ENCODE measurements at regions not wholly inside any gene's neighbourhood (a gene's known extent, or its start where the extent isn't known, plus 50 kb on each side); places are given as distances from the start of the nearest gene placed in this dataset.

GRCh38 chr4:56169061-56169460 lies 218.2 kb downstream of the AASDH start:
- H4K20me1 ChIP-seq (ENCODE audit: insufficient read depth, low read length), result no peaks in the 10 kb centered on the region
- H3K9ac ChIP-seq (ENCODE audit: low read length), result no peak overlapping the region
- no peaks in the 10 kb centered on the region for H3K79me2 ChIP-seq (ENCODE audit: insufficient read depth, low read length)
- Mint-ChIP-seq H3K36me3 (ENCODE audit: low read depth, unreplicated experiment) (peaks cover 2% of the 10 kb centered on the region), H3K27me3 (ENCODE audit: low read depth, unreplicated experiment) (no peaks in the 10 kb centered on the region), H3K4me3 (ENCODE audit: unreplicated experiment) (no peak overlapping the region), H3K4me1 (ENCODE audit: low read depth, unreplicated experiment) (peaks cover 4% of the 10 kb centered on the region), H3K27ac (ENCODE audit: unreplicated experiment) (no peak overlapping the region), H3K9me3 (ENCODE audit: unreplicated experiment) (peaks cover 6% of the 10 kb centered on the region)
- H3K4me3 ChIP-seq (ENCODE audit: insufficient read depth, low read depth, low read length), result no peak overlapping the region
- H3K4me1 ChIP-seq (ENCODE audit: insufficient read depth, low read length), result no peaks in the 10 kb centered on the region
- H3K9me3 ChIP-seq (ENCODE audit: insufficient read depth, low read depth, low read length), result no peaks in the 10 kb centered on the region
- FAIRE-seq, result no peak
- TF ChIP-seq EZH2 (IDR thresholded peaks at IDR 0.05; ENCODE audit: insufficient read depth, low read length) (no peak), CTCF (IDR thresholded peaks at IDR 0.05; ENCODE audit: insufficient read depth, low read depth, low read length) (no peak)
- no peak for DNase-seq (ENCODE audit: low read depth)
- H3K27me3 ChIP-seq (ENCODE audit: insufficient read depth, low read length), result no peaks in the 10 kb centered on the region
- no peak overlapping the region for H3K4me2 ChIP-seq (ENCODE audit: low read length)
- H2AFZ ChIP-seq (ENCODE audit: low read depth, low read length), result no peak overlapping the region
- no peak overlapping the region for H3K27ac ChIP-seq (ENCODE audit: low read depth, low read length)
- H3K36me3 ChIP-seq (ENCODE audit: insufficient read depth, low read length), result no peaks in the 10 kb centered on the region

- H3K9me3 ChIP-seq (ENCODE audit: insufficient read depth, low read depth, low read length), result no peaks in the 10 kb centered on the region
- no peaks in the 10 kb centered on the region for H3K79me2 ChIP-seq (ENCODE audit: insufficient read depth, low read length)
- H3K4me3 Mint-ChIP-seq (ENCODE audit: unreplicated experiment), result no peak overlapping the region
- peaks cover 4% of the 10 kb centered on the region for H3K9me3 Mint-ChIP-seq (ENCODE audit: unreplicated experiment)
- H3K27me3 Mint-ChIP-seq (ENCODE audit: low read depth, unreplicated experiment), result no peaks in the 10 kb centered on the region
- H3K36me3 Mint-ChIP-seq (ENCODE audit: low read depth, unreplicated experiment), result no peaks in the 10 kb centered on the region
- H3K4me3 ChIP-seq (ENCODE audit: insufficient read depth, low read depth, low read length), result no peak overlapping the region
- no peak overlapping the region for H2AFZ ChIP-seq (ENCODE audit: low read depth, low read length)
- H3K27ac Mint-ChIP-seq (ENCODE audit: unreplicated experiment), result no peak overlapping the region
- H4K20me1 ChIP-seq (ENCODE audit: insufficient read depth, low read length), result no peaks in the 10 kb centered on the region
- FAIRE-seq (no peak), DNase-seq (ENCODE audit: low read depth) (peak; percentile 2)
- H3K9ac ChIP-seq (ENCODE audit: low read length), result no peak overlapping the region
- H3K27me3 ChIP-seq (ENCODE audit: insufficient read depth, low read length), result no peaks in the 10 kb centered on the region
- H3K36me3 ChIP-seq (ENCODE audit: insufficient read depth, low read length), result no peaks in the 10 kb centered on the region
- H3K4me1 Mint-ChIP-seq (ENCODE audit: low read depth, unreplicated experiment), result peaks cover 4% of the 10 kb centered on the region
- no peak overlapping the region for H3K4me2 ChIP-seq (ENCODE audit: low read length)
- TF ChIP-seq EZH2 (IDR thresholded peaks at IDR 0.05; ENCODE audit: insufficient read depth, low read length), result no peak
- no peak for TF ChIP-seq CTCF (IDR thresholded peaks at IDR 0.05; ENCODE audit: insufficient read depth, low read depth, low read length)
- no peak overlapping the region for H3K27ac ChIP-seq (ENCODE audit: low read depth, low read length)
- H3K4me1 ChIP-seq (ENCODE audit: insufficient read depth, low read length), result no peaks in the 10 kb centered on the region
Measured at GRCh38 chr4:56164907-56165306, 216.2 kb downstream of the CEP135 start.

GRCh38 chr4:56160636-56161035 lies 211.9 kb downstream of the CEP135 start:
- H3K27me3 ChIP-seq (ENCODE audit: insufficient read depth, low read length), result no peaks in the 10 kb centered on the region
- H3K36me3 ChIP-seq (ENCODE audit: insufficient read depth, low read length), result no peaks in the 10 kb centered on the region
- no peak overlapping the region for H3K4me2 ChIP-seq (ENCODE audit: low read length)
- TF ChIP-seq CTCF (IDR thresholded peaks at IDR 0.05; ENCODE audit: insufficient read depth, low read depth, low read length), result no peak
- Mint-ChIP-seq H3K36me3 (ENCODE audit: low read depth, unreplicated experiment) (no peaks in the 10 kb centered on the region), H3K4me3 (ENCODE audit: unreplicated experiment) (no peak overlapping the region), H3K27ac (ENCODE audit: unreplicated experiment) (no peak overlapping the region), H3K27me3 (ENCODE audit: low read depth, unreplicated experiment) (no peaks in the 10 kb centered on the region), H3K4me1 (ENCODE audit: low read depth, unreplicated experiment) (peaks cover 4% of the 10 kb centered on the region), H3K9me3 (ENCODE audit: unreplicated experiment) (no peaks in the 10 kb centered on the region)
- no peaks in the 10 kb centered on the region for H4K20me1 ChIP-seq (ENCODE audit: insufficient read depth, low read length)
- H3K9me3 ChIP-seq (ENCODE audit: insufficient read depth, low read depth, low read length), result no peaks in the 10 kb centered on the region
- H3K79me2 ChIP-seq (ENCODE audit: insufficient read depth, low read length), result no peaks in the 10 kb centered on the region
- H3K4me1 ChIP-seq (ENCODE audit: insufficient read depth, low read length), result no peaks in the 10 kb centered on the region
- no peak overlapping the region for H2AFZ ChIP-seq (ENCODE audit: low read depth, low read length)
- no peak for FAIRE-seq
- H3K27ac ChIP-seq (ENCODE audit: low read depth, low read length), result no peak overlapping the region
- H3K9ac ChIP-seq (ENCODE audit: low read length), result no peak overlapping the region
- no peak overlapping the region for H3K4me3 ChIP-seq (ENCODE audit: insufficient read depth, low read depth, low read length)
- DNase-seq (ENCODE audit: low read depth), result no peak
